Chondrocyte (in vitro differentiated cells): ENCODE measurements at regions not wholly inside any gene's neighbourhood (a gene's known extent, or its start where the extent isn't known, plus 50 kb on each side); places are given as distances from the start of the nearest gene placed in this dataset.

ENCODE experiments used
- DNase-seq: peaks from one replicate; pipeline ENCODE4 v3.0.0; 2021; ENCODE audit warnings: mixed read lengths, low spot score
- H3K27ac Mint-ChIP-seq: one replicate; pipeline ENCODE4 v1.8.0; 2021; ENCODE audit warnings: mild to moderate bottlenecking, moderate library complexity, mixed read lengths; ENCODE audit not compliant: unreplicated experiment
- H3K27me3 Mint-ChIP-seq: 2 replicates; pipeline ENCODE4 v1.8.0; 2021; ENCODE audit warnings: low read depth, mixed read lengths
- H3K36me3 Mint-ChIP-seq: 2 replicates; pipeline ENCODE4 v1.8.0; 2021; ENCODE audit warnings: low read depth, mixed read lengths
- H3K4me1 Mint-ChIP-seq: 2 replicates; pipeline ENCODE4 v1.8.0; 2021; ENCODE audit warnings: low read depth, mild to moderate bottlenecking, mixed read lengths
- H3K4me3 Mint-ChIP-seq: one replicate; pipeline ENCODE4 v1.8.0; 2021; ENCODE audit warnings: mild to moderate bottlenecking, moderate library complexity, mixed read lengths; ENCODE audit not compliant: unreplicated experiment
- H3K9me3 Mint-ChIP-seq: 2 replicates; pipeline ENCODE4 v1.8.0; 2021; ENCODE audit warnings: low read depth, mixed read lengths
- TF ChIP-seq, protein P1 (sequence below): fragments of 200-600 bp; sonication (generic); IDR thresholded peaks from 2 replicates; pipeline ENCODE4 v1.5.0; 2021; ENCODE audit warnings: antibody characterized with exemption, mild to moderate bottlenecking, moderate library complexity

DNA sequence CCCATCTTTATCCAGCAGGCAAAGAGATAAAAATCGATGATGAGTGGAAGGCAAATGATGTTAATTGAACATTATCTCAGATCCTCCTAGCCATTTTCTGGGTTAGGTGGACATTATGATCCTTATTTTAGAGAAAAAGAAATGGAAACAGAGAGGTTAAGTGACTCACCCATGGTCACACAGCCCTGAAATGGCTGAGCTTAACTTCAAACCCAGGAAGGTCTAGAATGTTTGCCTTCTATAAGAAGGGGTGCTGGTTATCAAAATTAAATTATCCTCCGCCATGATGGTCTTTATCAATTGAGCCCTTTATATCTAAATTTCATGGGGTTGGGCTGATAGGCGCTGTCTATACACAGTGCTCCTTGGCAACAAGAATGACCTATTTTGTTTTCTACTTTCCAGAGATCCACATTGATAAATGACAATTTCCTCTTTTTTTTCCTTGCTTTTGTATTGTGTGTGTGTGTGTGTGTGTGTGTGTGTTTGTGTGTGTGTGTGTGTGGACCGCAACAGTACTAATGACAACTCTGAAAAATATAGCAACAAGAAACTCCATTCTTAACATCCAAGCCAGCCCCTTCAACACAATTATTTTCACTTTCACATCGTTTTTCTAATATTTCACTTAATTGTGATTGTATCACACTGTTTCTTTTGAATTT, 571.9 kb downstream of the VRK1 start:
- TF ChIP-seq, protein P1, sequence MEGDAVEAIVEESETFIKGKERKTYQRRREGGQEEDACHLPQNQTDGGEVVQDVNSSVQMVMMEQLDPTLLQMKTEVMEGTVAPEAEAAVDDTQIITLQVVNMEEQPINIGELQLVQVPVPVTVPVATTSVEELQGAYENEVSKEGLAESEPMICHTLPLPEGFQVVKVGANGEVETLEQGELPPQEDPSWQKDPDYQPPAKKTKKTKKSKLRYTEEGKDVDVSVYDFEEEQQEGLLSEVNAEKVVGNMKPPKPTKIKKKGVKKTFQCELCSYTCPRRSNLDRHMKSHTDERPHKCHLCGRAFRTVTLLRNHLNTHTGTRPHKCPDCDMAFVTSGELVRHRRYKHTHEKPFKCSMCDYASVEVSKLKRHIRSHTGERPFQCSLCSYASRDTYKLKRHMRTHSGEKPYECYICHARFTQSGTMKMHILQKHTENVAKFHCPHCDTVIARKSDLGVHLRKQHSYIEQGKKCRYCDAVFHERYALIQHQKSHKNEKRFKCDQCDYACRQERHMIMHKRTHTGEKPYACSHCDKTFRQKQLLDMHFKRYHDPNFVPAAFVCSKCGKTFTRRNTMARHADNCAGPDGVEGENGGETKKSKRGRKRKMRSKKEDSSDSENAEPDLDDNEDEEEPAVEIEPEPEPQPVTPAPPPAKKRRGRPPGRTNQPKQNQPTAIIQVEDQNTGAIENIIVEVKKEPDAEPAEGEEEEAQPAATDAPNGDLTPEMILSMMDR, result no peak
- H3K27me3 Mint-ChIP-seq, result peaks cover 7% of the 10 kb centered on the region
- H3K9me3 Mint-ChIP-seq, result peaks cover 6% of the 10 kb centered on the region
- no peaks in the 10 kb centered on the region for H3K36me3 Mint-ChIP-seq
- H3K27ac Mint-ChIP-seq, result no peak overlapping the region
- no peaks in the 10 kb centered on the region for H3K4me1 Mint-ChIP-seq
- H3K4me3 Mint-ChIP-seq, result no peak overlapping the region
- no peak for DNase-seq

GRCh38 chr14:97369901-97370300, 572.7 kb downstream of the VRK1 start:
- no peak for DNase-seq
- no peak overlapping the region for H3K27ac Mint-ChIP-seq

DNA sequence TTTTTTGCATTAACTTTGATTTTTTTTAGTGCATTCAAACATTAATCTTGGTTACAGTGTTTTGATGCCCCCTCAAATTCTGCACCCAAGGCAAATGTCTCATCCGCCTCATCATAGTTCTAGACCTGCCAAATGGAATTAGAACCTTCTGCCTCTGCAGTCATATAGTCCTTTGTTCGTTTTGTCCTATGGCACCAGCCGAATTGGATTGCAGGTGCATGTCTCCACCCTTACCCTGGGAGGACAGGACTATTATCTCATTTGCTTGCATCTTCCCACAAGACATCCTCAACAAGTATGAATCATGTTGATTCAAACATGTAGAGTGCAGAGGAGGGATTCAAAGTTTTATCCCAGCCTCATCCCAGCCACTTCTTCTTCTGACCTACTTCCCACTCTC, 579.1 kb downstream of the VRK1 start:
- H3K4me3 Mint-ChIP-seq, result no peak overlapping the region
- peaks cover 2% of the 10 kb centered on the region for H3K27me3 Mint-ChIP-seq
- no peaks in the 10 kb centered on the region for H3K36me3 Mint-ChIP-seq
- H3K9me3 Mint-ChIP-seq, result no peaks in the 10 kb centered on the region
- H3K27ac Mint-ChIP-seq, result no peak overlapping the region
- no peaks in the 10 kb centered on the region for H3K4me1 Mint-ChIP-seq
- no peak for DNase-seq
- TF ChIP-seq, protein P1, result no peak

More at GRCh38 chr14:97369901-97370300, 572.7 kb downstream of the VRK1 start:
- Mint-ChIP-seq H3K4me1 (no peaks in the 10 kb centered on the region), H3K4me3 (no peak overlapping the region), H3K36me3 (no peaks in the 10 kb centered on the region), H3K9me3 (peaks cover 6% of the 10 kb centered on the region), H3K27me3 (peaks cover 7% of the 10 kb centered on the region)
- TF ChIP-seq, protein P1, result no peak

DNA sequence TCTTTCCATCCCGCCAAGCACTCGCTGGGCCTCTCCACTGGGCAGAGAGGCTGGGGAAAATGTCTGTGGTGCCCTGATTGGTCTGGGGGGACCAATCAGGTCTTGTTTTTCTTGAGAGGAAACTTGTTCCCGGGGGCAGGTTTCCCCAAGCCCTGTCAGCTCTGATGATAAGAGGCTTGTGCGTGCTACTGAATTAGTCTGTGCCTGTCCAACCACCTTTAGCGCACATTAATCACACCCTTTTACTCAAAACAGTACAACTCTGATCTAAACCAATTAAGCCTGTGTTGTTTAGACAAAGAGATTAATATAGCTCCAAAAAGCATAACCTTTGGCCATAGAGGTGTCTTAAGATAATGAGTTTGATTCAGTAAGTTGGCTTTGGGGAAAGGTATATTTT, 580.4 kb downstream of the VRK1 start:
- no peaks in the 10 kb centered on the region for H3K36me3 Mint-ChIP-seq
- TF ChIP-seq, protein P1, result no peak
- DNase-seq, result no peak
- peaks cover 4% of the 10 kb centered on the region for H3K9me3 Mint-ChIP-seq
- H3K4me1 Mint-ChIP-seq, result no peaks in the 10 kb centered on the region
- no peak overlapping the region for H3K27ac Mint-ChIP-seq
- H3K27me3 Mint-ChIP-seq, result peaks cover 2% of the 10 kb centered on the region
- H3K4me3 Mint-ChIP-seq, result no peak overlapping the region

- peaks cover 2% of the 10 kb centered on the region for H3K27me3 Mint-ChIP-seq
- H3K36me3 Mint-ChIP-seq, result no peaks in the 10 kb centered on the region
- DNase-seq, result no peak
- no peak overlapping the region for H3K4me3 Mint-ChIP-seq
- no peak overlapping the region for H3K27ac Mint-ChIP-seq
- TF ChIP-seq, protein P1, result no peak
- no peaks in the 10 kb centered on the region for H3K4me1 Mint-ChIP-seq
- peaks cover 4% of the 10 kb centered on the region for H3K9me3 Mint-ChIP-seq
Measured at GRCh38 chr14:97379091-97379531, 581.9 kb downstream of the VRK1 start.
